ENCODE measurements at regions not wholly inside any gene's neighbourhood (a gene's known extent, or its start where the extent isn't known, plus 50 kb on each side); places are given as distances from the start of the nearest gene placed in this dataset.

DNA sequence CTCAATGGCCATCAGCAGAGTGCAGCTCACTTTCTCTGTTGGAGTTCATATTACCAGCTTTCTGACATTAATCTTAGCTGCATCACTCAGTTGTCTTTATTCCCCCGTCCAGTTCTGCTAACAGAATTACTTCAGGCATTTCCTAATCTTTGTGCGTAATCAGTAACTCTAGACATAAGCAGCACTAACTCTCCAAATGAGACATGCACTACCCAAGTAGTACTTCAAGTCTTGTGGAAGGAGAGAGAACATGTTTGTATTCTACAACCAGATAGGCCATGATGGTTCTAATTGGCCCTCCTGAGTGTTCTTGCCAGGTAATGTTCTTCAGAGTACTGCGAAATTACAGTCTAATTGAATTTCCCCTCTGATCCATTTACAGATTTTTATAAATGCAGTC is 448.5 kb upstream of the RPS6KA3 start:
- in situ Hi-C loops (cut with MboI), result no loop called here
- Histone ChIP-seq H4K20me1 (replicated peaks; ENCODE audit: control insufficient read depth, insufficient read depth, low read length) (no peaks in the 10 kb centered on the region), H3K9me1 (ENCODE audit: control insufficient read depth, insufficient read depth, low read length) (no peaks in the 10 kb centered on the region), H2AFZ (ENCODE audit: low read depth, low read length) (no peak overlapping the region), H3K4me1 (replicated peaks in 1 of 2; ENCODE audit: control insufficient read depth in 2 of 2, insufficient read depth in 2 of 2, low read length in 2 of 2) (no peaks in the 10 kb centered on the region), H3K4me3 (no peak overlapping the region), H3K79me2 (ENCODE audit: control insufficient read depth, insufficient read depth, low read length) (no peaks in the 10 kb centered on the region), H3K36me3 (ENCODE audit: control insufficient read depth, insufficient read depth, low read length) (no peaks in the 10 kb centered on the region), H3K27me3 (ENCODE audit: control insufficient read depth in 2 of 2, insufficient read depth in 2 of 2, low read length in 2 of 2) (no peaks in the 10 kb centered on the region), H3K9ac (ENCODE audit: insufficient read depth in 1 of 2, low read depth in 2 of 2, low read length in 2 of 2) (no peak overlapping the region), H3K4me2 (ENCODE audit: insufficient read depth, low read length) (no peak overlapping the region), H3K27ac (ENCODE audit: extremely low read depth, low read depth, low read length) (no peak overlapping the region), H3K9me3 (replicated peaks; ENCODE audit: control insufficient read depth, insufficient read depth, low read depth, low read length) (no peaks in the 10 kb centered on the region)
- ChIA-PET POLR2A (no interaction called here), CTCF (ENCODE audit: low intra/inter-chr PET ratio) (no interaction called here)
- ATAC-seq, result no peak
- intact Hi-C loops (cut with micrococcal nuclease), result no loop called here
- DNase-seq (ENCODE audit: extremely low read depth in 1 of 4, low spot score in 3 of 4), result no peak
- no TSS peak for BruUV-seq (replicated peaks)
- WGBS (ENCODE audit: insufficient coverage, low coverage, missing lambda C conversion rate), result 0% methylated on average over 3 of the region's 3 CpGs
- no peak for FAIRE-seq
- TF ChIP-seq MBD1 (CRISPR knock-in tag; IDR thresholded peaks at IDR 0.05) (no peak), ZBTB40 (IDR thresholded peaks at IDR 0.05) (no peak), ZBTB40 (CRISPR knock-in tag; IDR thresholded peaks at IDR 0.05) (no peak), CREM (IDR thresholded peaks at IDR 0.05; ENCODE audit: low read depth) (no peak), ILF3 (IDR thresholded peaks at IDR 0.05; ENCODE audit: borderline replicate concordance) (no peak), CREB3 (tag; conservative IDR thresholded peaks at IDR 0.05; ENCODE audit: low read depth) (no peak), GTF2B (IDR thresholded peaks at IDR 0.05; ENCODE audit: extremely low read depth, insufficient read length) (no peak), ZC3H11A (IDR thresholded peaks at IDR 0.05; ENCODE audit: low read depth, low read length) (no peak)
- TF ChIP-seq, protein P1, sequence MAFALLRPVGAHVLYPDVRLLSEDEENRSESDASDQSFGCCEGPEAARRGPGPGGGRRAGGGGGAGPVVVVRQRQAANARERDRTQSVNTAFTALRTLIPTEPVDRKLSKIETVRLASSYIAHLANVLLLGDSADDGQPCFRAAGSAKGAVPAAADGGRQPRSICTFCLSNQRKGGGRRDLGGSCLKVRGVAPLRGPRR (CRISPR knock-in tag; IDR thresholded peaks at IDR 0.05), result no peak

All from K562 (cell line).